Keratinocyte (primary cell): ENCODE measurements at regions not wholly inside any gene's neighbourhood (a gene's known extent, or its start where the extent isn't known, plus 50 kb on each side); places are given as distances from the start of the nearest gene placed in this dataset.

Experiments used
- DNase-seq: peaks from one replicate; pipeline ENCODE4 v3.0.0-alpha.2; 2011; ENCODE audit warnings: low read depth, missing footprints, low spot score
- FAIRE-seq: peaks from 2 replicates; lab custom pipeline; 2011; peaks lifted over from hg19 to GRCh38; lab: Jason Lieb, UNC
- H2AFZ ChIP-seq: 2 replicates; pipeline ENCODE4 v1.6.0; 2012; ENCODE audit warnings: low read length, control low read depth, inconsistent platforms; ENCODE audit not compliant: control insufficient read depth
- H3K27ac ChIP-seq: 2 replicates; pipeline ENCODE4 v1.5.1; 2011; ENCODE audit warnings: low read length; ENCODE audit not compliant: control insufficient read depth, insufficient read depth
- H3K27me3 ChIP-seq: 3 replicates; pipeline ENCODE4 v1.6.0; 2011; ENCODE audit warnings: low read length; ENCODE audit not compliant: control insufficient read depth, insufficient read depth; ENCODE audit errors: extremely low read depth
- H3K36me3 ChIP-seq, 2 experiments: 2 replicates in 1 of 2; 3 replicates in 1 of 2; pipeline ENCODE4 v1.5.1; 2011; ENCODE audit warnings: low read length in 2 of 2, mild to moderate bottlenecking in 1 of 2; ENCODE audit not compliant: control insufficient read depth in 2 of 2, insufficient read depth in 2 of 2; ENCODE audit errors: extremely low read depth in 1 of 2
- H3K4me1 ChIP-seq: 3 replicates; pipeline ENCODE4 v1.5.1; 2011; ENCODE audit warnings: low read length; ENCODE audit not compliant: control insufficient read depth, insufficient read depth; ENCODE audit errors: extremely low read depth
- H3K4me2 ChIP-seq: 3 replicates; pipeline ENCODE4 v1.6.0; 2011; ENCODE audit warnings: low read depth, low read length; ENCODE audit not compliant: control insufficient read depth, insufficient read depth; ENCODE audit errors: extremely low read depth
- H3K4me3 ChIP-seq, 3 experiments: fragments of 200-600 bp in 1 of 3; sonication (generic) in 1 of 3; 2 replicates in 2 of 3; 3 replicates in 1 of 3; pipeline ENCODE4 v1.5.1; 2011 to 2016; ENCODE audit warnings: low read length in 3 of 3, mild to moderate bottlenecking in 3 of 3, control low read depth in 2 of 3, inconsistent platforms in 1 of 3, low read depth in 1 of 3, mixed read lengths in 1 of 3, mixed run types in 1 of 3, moderate library complexity in 1 of 3; ENCODE audit not compliant: control insufficient read depth in 2 of 3, insufficient read depth in 2 of 3; ENCODE audit errors: extremely low read depth in 1 of 3
- H3K79me2 ChIP-seq: 2 replicates; pipeline ENCODE4 v1.6.0; 2012; ENCODE audit warnings: low read length; ENCODE audit not compliant: control insufficient read depth, insufficient read depth
- H3K9ac ChIP-seq: 3 replicates; pipeline ENCODE4 v1.6.0; 2011; ENCODE audit warnings: low read length; ENCODE audit not compliant: control insufficient read depth, insufficient read depth; ENCODE audit errors: extremely low read depth
- H3K9me1 ChIP-seq: 3 replicates; pipeline ENCODE4 v1.6.0; 2011; ENCODE audit warnings: low read length; ENCODE audit not compliant: control insufficient read depth, insufficient read depth; ENCODE audit errors: extremely low read depth
- H3K9me3 ChIP-seq: 2 replicates; pipeline ENCODE4 v1.5.1; 2012; ENCODE audit warnings: low read depth, low read length; ENCODE audit not compliant: control insufficient read depth
- H4K20me1 ChIP-seq: 3 replicates; pipeline ENCODE4 v1.6.0; 2011; ENCODE audit warnings: low read length; ENCODE audit not compliant: control insufficient read depth, insufficient read depth; ENCODE audit errors: extremely low read depth
- EZH2 ChIP-seq: IDR thresholded peaks from one replicate; pipeline ENCODE4 v1.6.1; 2012; ENCODE audit warnings: inconsistent platforms, mild to moderate bottlenecking, low read length, moderate library complexity
- dilution Hi-C: fragments of 300-500 bp; cut with MboI; formaldehyde crosslinking; loops from one replicate; pipeline ENCODE4 v1.7.0; 2020; ENCODE audit warnings: low sequenced_read_pairs; ENCODE audit not compliant: extremely low pct_ligation_motif_present
- TF ChIP-seq, protein P1 (sequence below), 3 experiments: IDR thresholded peaks in 1 of 3; conservative IDR thresholded peaks in 1 of 3; optimal IDR thresholded peaks in 1 of 3; 2 replicates in 2 of 3; 3 replicates in 1 of 3; pipeline versions ENCODE3 to v1.5.1; 2011; ENCODE audit warnings: low read length in 3 of 3, mild to moderate bottlenecking in 3 of 3, moderate library complexity in 2 of 3, control low read depth in 1 of 3, inconsistent platforms in 1 of 3; ENCODE audit not compliant: insufficient read depth in 2 of 3; ENCODE audit errors: extremely low read depth in 1 of 3

DNA sequence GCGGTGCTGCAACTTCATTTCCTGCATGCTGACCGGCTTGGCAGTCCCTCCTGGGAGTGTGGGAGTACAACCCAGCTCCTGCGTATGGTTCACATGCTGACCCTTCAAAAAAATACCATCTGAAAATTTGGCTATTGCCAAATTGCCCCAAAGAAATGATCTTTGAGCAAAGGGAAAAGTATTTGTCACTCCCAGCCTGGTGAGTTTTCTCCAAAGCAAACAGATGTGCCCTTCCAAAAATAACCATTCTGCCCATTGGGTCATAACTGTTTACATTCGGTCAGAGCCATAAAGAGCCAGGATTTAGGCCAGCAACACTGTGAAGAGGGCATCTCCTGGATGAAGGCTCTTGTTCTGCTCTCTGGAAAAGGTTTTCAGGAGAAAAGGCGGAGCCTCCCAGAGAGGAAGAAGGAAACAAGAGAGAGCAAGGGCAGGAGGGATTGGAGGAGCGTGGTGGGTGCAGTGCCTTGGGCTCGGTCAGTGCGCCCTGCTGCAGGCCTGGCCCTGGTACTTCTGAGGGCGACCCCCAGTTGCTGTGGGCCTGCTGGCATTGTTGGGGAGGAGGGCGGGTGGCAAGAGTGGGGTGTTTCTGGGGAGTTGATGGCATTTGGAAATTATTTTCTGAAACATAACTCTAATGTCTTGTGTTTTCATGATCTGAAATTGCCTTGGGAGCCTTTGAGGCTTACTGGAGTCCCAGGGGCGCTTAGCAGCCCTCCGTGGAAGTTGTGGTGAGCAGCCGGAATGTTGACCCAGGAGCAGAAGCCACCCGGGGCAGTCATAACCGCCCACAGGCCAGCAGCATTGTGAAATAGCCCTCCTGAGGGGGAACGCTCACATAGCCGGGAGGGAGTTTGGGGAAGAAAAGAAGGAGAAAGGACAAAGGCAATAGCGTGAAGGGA lies 248.4 kb downstream of the MYLK4 start:
- peak overlapping the region; percentile 53 for H3K4me2 ChIP-seq
- H3K27me3 ChIP-seq, result no peaks in the 10 kb centered on the region
- H3K9me1 ChIP-seq, result no peaks in the 10 kb centered on the region
- H3K4me3 ChIP-seq, result no peak overlapping the region
- H3K4me1 ChIP-seq, result peaks cover 35% of the 10 kb centered on the region
- TF ChIP-seq, protein P1, sequence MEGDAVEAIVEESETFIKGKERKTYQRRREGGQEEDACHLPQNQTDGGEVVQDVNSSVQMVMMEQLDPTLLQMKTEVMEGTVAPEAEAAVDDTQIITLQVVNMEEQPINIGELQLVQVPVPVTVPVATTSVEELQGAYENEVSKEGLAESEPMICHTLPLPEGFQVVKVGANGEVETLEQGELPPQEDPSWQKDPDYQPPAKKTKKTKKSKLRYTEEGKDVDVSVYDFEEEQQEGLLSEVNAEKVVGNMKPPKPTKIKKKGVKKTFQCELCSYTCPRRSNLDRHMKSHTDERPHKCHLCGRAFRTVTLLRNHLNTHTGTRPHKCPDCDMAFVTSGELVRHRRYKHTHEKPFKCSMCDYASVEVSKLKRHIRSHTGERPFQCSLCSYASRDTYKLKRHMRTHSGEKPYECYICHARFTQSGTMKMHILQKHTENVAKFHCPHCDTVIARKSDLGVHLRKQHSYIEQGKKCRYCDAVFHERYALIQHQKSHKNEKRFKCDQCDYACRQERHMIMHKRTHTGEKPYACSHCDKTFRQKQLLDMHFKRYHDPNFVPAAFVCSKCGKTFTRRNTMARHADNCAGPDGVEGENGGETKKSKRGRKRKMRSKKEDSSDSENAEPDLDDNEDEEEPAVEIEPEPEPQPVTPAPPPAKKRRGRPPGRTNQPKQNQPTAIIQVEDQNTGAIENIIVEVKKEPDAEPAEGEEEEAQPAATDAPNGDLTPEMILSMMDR (optimal IDR thresholded peaks at IDR 0.05 in 1 of 3, IDR thresholded peaks at IDR 0.05 in 1 of 3, conservative IDR thresholded peaks at IDR 0.05 in 1 of 3; ENCODE audit: extremely low read depth in 1 of 3, insufficient read depth in 2 of 3, low read length in 3 of 3), result no peak
- no peak for TF ChIP-seq EZH2
- dilution Hi-C loops, result no loop called here
- H3K79me2 ChIP-seq, result no peaks in the 10 kb centered on the region
- H3K27ac ChIP-seq, result no peak overlapping the region
- H2AFZ ChIP-seq, result peak overlapping the region; percentile 74
- FAIRE-seq, result no peak
- H4K20me1 ChIP-seq, result no peaks in the 10 kb centered on the region
- no peaks in the 10 kb centered on the region for H3K36me3 ChIP-seq
- H3K9ac ChIP-seq, result no peak overlapping the region
- no peaks in the 10 kb centered on the region for H3K9me3 ChIP-seq
- DNase-seq, result no peak

DNA sequence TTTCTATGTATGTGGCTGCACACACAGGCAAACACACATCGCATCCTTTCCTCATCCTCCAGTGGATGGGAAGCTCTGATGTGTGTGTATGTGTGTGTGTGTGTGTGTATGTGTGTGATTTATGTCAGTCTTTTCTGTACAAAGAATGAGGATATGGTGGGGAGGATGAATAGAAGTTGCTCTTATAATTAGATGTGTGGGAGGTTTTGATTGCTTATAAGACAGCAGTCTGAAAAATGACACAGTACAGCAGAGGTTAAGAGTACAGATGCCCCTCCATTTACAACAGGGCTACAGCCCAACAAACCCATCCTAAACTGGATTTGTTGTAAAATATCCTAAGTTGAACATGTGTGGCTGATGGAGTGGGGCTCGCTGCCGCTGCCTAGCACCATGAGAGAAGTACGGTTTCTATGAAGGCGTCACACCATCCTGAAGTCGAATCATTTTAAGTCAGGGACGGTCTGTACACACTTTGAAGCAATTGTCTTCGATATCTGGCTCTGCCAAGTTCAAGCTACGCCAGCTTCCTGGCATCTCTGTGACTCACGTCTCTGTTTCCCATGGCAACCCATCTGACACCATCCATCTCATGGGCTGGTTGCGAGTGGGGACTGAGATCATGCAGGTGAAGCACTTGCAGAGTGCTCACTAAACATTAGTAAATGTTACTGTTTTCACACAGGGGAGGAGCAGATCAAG lies 252.6 kb downstream of the MYLK4 start:
- no peak overlapping the region for H3K27ac ChIP-seq
- H4K20me1 ChIP-seq, result no peaks in the 10 kb centered on the region
- TF ChIP-seq EZH2, result no peak
- TF ChIP-seq, protein P1 (optimal IDR thresholded peaks at IDR 0.05 in 1 of 3, IDR thresholded peaks at IDR 0.05 in 1 of 3, conservative IDR thresholded peaks at IDR 0.05 in 1 of 3; ENCODE audit: extremely low read depth in 1 of 3, insufficient read depth in 2 of 3, low read length in 3 of 3), result no peak
- H3K36me3 ChIP-seq, result no peaks in the 10 kb centered on the region
- peak; percentile 92 for FAIRE-seq
- H3K79me2 ChIP-seq, result no peaks in the 10 kb centered on the region
- no peaks in the 10 kb centered on the region for H3K27me3 ChIP-seq
- H3K4me2 ChIP-seq, result no peak overlapping the region
- peak overlapping the region; percentile 53 for H2AFZ ChIP-seq
- H3K9me3 ChIP-seq, result no peaks in the 10 kb centered on the region
- no peaks in the 10 kb centered on the region for H3K9me1 ChIP-seq
- H3K9ac ChIP-seq, result no peak overlapping the region
- DNase-seq, result peak; percentile 44
- no peak overlapping the region for H3K4me3 ChIP-seq
- dilution Hi-C loops, result no loop called here
- H3K4me1 ChIP-seq, result peaks cover 16% of the 10 kb centered on the region
